NCI-H774 (cell line): ENCODE measurements at regions not wholly inside any gene's neighbourhood (a gene's known extent, or its start where the extent isn't known, plus 50 kb on each side); places are given as distances from the start of the nearest gene placed in this dataset.
A peak's percentile ranks its signal among the peaks of the same experiment; 100 is the strongest.

Experiments
- DNase-seq: peaks from one replicate; lab custom pipeline; 2025; lab: John Stamatoyannopoulos, UW

GRCh38 chr20:6956056-6956455 is 188.6 kb downstream of the BMP2 start:
- no peak for DNase-seq

GRCh38 chr20:6956574-6956973 is 189.1 kb downstream of the BMP2 start:
- no peak for DNase-seq

- no peak for DNase-seq
Observed at GRCh38 chr20:6959900-6960312, 192.4 kb downstream of the BMP2 start.

GRCh38 chr20:6966721-6967120 is 199.2 kb downstream of the BMP2 start:
- DNase-seq: no peak

GRCh38 chr20:6974838-6975237 is 207.4 kb downstream of the BMP2 start:
- DNase-seq: no peak

GRCh38 chr20:6975311-6975710 is 207.8 kb downstream of the BMP2 start:
- no peak for DNase-seq

- DNase-seq: no peak
Observed at GRCh38 chr20:6976106-6976900, 208.8 kb downstream of the BMP2 start.

- DNase-seq: no peak
Observed at GRCh38 chr20:6979621-6980020, 212.1 kb downstream of the BMP2 start.

GRCh38 chr20:6993011-6993410 is 225.5 kb downstream of the BMP2 start:
- no peak for DNase-seq

- DNase-seq: no peak
Observed at GRCh38 chr20:6993511-6993910, 226.0 kb downstream of the BMP2 start.

- no peak for DNase-seq
Observed at GRCh38 chr20:6994452-6994851, 227.0 kb downstream of the BMP2 start.

GRCh38 chr20:6998909-6999308 is 231.4 kb downstream of the BMP2 start:
- DNase-seq: no peak

GRCh38 chr20:6999381-6999780 is 231.9 kb downstream of the BMP2 start:
- no peak for DNase-seq

GRCh38 chr20:7003598-7003997 is 236.1 kb downstream of the BMP2 start:
- no peak for DNase-seq

GRCh38 chr20:7004801-7005200 is 237.3 kb downstream of the BMP2 start:
- DNase-seq: no peak

- no peak for DNase-seq
Observed at GRCh38 chr20:7010527-7010926, 243.0 kb downstream of the BMP2 start.

- peak; percentile 70 for DNase-seq
Observed at GRCh38 chr20:7015257-7015656, 247.8 kb downstream of the BMP2 start.

- no peak for DNase-seq
Observed at GRCh38 chr20:7022597-7022996, 255.1 kb downstream of the BMP2 start.

- no peak for DNase-seq
Observed at GRCh38 chr20:7025635-7026034, 258.1 kb downstream of the BMP2 start.

- no peak for DNase-seq
Observed at GRCh38 chr20:7029019-7029418, 261.5 kb downstream of the BMP2 start.

GRCh38 chr20:7031222-7031621 is 263.7 kb downstream of the BMP2 start:
- DNase-seq: no peak

- no peak for DNase-seq
Observed at GRCh38 chr20:7038029-7038428, 270.5 kb downstream of the BMP2 start.

- DNase-seq: no peak
Observed at GRCh38 chr20:7057611-7058010, 290.1 kb downstream of the BMP2 start.

GRCh38 chr20:7078804-7079203 is 311.3 kb downstream of the BMP2 start:
- no peak for DNase-seq
